ENCODE measurements at regions not wholly inside any gene's neighbourhood (a gene's known extent, or its start where the extent isn't known, plus 50 kb on each side); places are given as distances from the start of the nearest gene placed in this dataset.
"Not testable (repeated sequence)": the region's sequence is repeated elsewhere in the genome, so short reads cannot be mapped to it uniquely, and the experiment has no call there.

GRCh38 chrX:13158911-13159310 is 114.5 kb upstream of the FAM9C start:
- H3K27ac ChIP-seq (ENCODE audit: low read length in 2 of 2) = no peak overlapping the region
- H3K27me3 ChIP-seq (replicated peaks in 1 of 4; ENCODE audit: control extremely low read depth in 1 of 4, control insufficient read depth in 3 of 4, insufficient read depth in 4 of 4, low read length in 3 of 4) = no peaks in the 10 kb centered on the region
- no peaks in the 10 kb centered on the region for H3K36me3 ChIP-seq (replicated peaks in 1 of 2; ENCODE audit: control extremely low read depth in 1 of 2, control insufficient read depth in 1 of 2, extremely low read depth in 1 of 2, insufficient read depth in 2 of 2, low read length in 1 of 2)
- H2AFZ ChIP-seq (ENCODE audit: insufficient read depth, low read depth, low read length, poor library complexity, severe bottlenecking) = no peak overlapping the region
- ChIA-PET CTCF (no interaction called here), POLR2A (no interaction called here)
- DNase-seq (no peak), ATAC-seq (ENCODE audit: low read depth) (no peak)
- no peak overlapping the region for H3K9ac ChIP-seq (ENCODE audit: low read length)
- no peak overlapping the region for H3K4me3 ChIP-seq (ENCODE audit: control extremely low read depth in 1 of 5, extremely low read depth in 1 of 5, insufficient read depth in 1 of 5, low read depth in 2 of 5, low read length in 4 of 5)
- Mint-ChIP-seq H3K4me1 (peaks cover 10% of the 10 kb centered on the region), H3K27me3 (no peaks in the 10 kb centered on the region), H3K9me3 (ENCODE audit: insufficient read depth) (no peaks in the 10 kb centered on the region), H3K27ac (no peak overlapping the region), H3K4me3 (no peak overlapping the region)
- H3K79me2 ChIP-seq (ENCODE audit: control insufficient read depth, insufficient read depth, low read length) = no peaks in the 10 kb centered on the region
- peaks cover 0 to 2% (median under 1%) of the 10 kb centered on the region in 3 donors for H3K9me3 ChIP-seq (ENCODE audit: control extremely low read depth in 1 of 3, control insufficient read depth in 2 of 3, insufficient read depth in 1 of 3, low read length in 2 of 3)
- intact Hi-C loops (cut with micrococcal nuclease) = no loop called here
- H4K20me1 ChIP-seq (ENCODE audit: control insufficient read depth, insufficient read depth, low read length, poor library complexity, severe bottlenecking) = no peaks in the 10 kb centered on the region
- no peaks in the 10 kb centered on the region for H3K4me1 ChIP-seq (ENCODE audit: control insufficient read depth in 2 of 2, insufficient read depth in 2 of 2, low read length in 2 of 2)
- no peak overlapping the region for H3K4me2 ChIP-seq (replicated peaks; ENCODE audit: low read depth, low read length, poor library complexity, severe bottlenecking)
- TF ChIP-seq, protein P1, sequence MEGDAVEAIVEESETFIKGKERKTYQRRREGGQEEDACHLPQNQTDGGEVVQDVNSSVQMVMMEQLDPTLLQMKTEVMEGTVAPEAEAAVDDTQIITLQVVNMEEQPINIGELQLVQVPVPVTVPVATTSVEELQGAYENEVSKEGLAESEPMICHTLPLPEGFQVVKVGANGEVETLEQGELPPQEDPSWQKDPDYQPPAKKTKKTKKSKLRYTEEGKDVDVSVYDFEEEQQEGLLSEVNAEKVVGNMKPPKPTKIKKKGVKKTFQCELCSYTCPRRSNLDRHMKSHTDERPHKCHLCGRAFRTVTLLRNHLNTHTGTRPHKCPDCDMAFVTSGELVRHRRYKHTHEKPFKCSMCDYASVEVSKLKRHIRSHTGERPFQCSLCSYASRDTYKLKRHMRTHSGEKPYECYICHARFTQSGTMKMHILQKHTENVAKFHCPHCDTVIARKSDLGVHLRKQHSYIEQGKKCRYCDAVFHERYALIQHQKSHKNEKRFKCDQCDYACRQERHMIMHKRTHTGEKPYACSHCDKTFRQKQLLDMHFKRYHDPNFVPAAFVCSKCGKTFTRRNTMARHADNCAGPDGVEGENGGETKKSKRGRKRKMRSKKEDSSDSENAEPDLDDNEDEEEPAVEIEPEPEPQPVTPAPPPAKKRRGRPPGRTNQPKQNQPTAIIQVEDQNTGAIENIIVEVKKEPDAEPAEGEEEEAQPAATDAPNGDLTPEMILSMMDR (IDR thresholded peaks at IDR 0.05) = no peak
- TF ChIP-seq EZH2 (IDR thresholded peaks at IDR 0.05; ENCODE audit: borderline replicate concordance, insufficient read depth, low read depth, low read length, poor library complexity, severe bottlenecking) = no peak

- POLR2A ChIA-PET; H3K36me3 ChIP-seq (replicated peaks in 1 of 2; ENCODE audit: control extremely low read depth in 1 of 2, control insufficient read depth in 1 of 2, extremely low read depth in 1 of 2, insufficient read depth in 2 of 2, low read length in 1 of 2); H3K4me2 ChIP-seq (replicated peaks; ENCODE audit: low read depth, low read length, poor library complexity, severe bottlenecking); intact Hi-C loops (cut with micrococcal nuclease); H4K20me1 ChIP-seq (ENCODE audit: control insufficient read depth, insufficient read depth, low read length, poor library complexity, severe bottlenecking); H3K4me1 Mint-ChIP-seq; H3K27me3 Mint-ChIP-seq; H3K27ac ChIP-seq (ENCODE audit: low read length in 2 of 2); H2AFZ ChIP-seq (ENCODE audit: insufficient read depth, low read depth, low read length, poor library complexity, severe bottlenecking); H3K9me3 Mint-ChIP-seq (ENCODE audit: insufficient read depth); H3K9ac ChIP-seq (ENCODE audit: low read length); H3K4me3 ChIP-seq (ENCODE audit: control extremely low read depth in 1 of 5, extremely low read depth in 1 of 5, insufficient read depth in 1 of 5, low read depth in 2 of 5, low read length in 4 of 5); ATAC-seq (ENCODE audit: low read depth); DNase-seq; H3K4me1 ChIP-seq (ENCODE audit: control insufficient read depth in 2 of 2, insufficient read depth in 2 of 2, low read length in 2 of 2); H3K27me3 ChIP-seq (replicated peaks in 1 of 4; ENCODE audit: control extremely low read depth in 1 of 4, control insufficient read depth in 3 of 4, insufficient read depth in 4 of 4, low read length in 3 of 4); CTCF ChIA-PET; H3K79me2 ChIP-seq (ENCODE audit: control insufficient read depth, insufficient read depth, low read length); H3K27ac Mint-ChIP-seq; H3K4me3 Mint-ChIP-seq: not testable (repeated sequence)
- peaks cover 0 to 16% (median 2%) of the 10 kb centered on the region in 3 donors for H3K9me3 ChIP-seq (ENCODE audit: control extremely low read depth in 1 of 3, control insufficient read depth in 2 of 3, insufficient read depth in 1 of 3, low read length in 2 of 3)
- no CpG with 5 or more reads among the region's 1 CpG for WGBS (ENCODE audit: insufficient coverage)
These were observed 111.1 kb upstream of the FAM9C start for GRCh38 chrX:13155550-13155949.

Data from B cell (primary cell).